Keratinocyte (primary cell): ENCODE measurements at regions not wholly inside any gene's neighbourhood (a gene's known extent, or its start where the extent isn't known, plus 50 kb on each side); places are given as distances from the start of the nearest gene placed in this dataset.

ENCODE experiments used
- DNase-seq: peaks from one replicate; pipeline ENCODE4 v3.0.0-alpha.2; 2011; ENCODE audit warnings: low read depth, missing footprints, low spot score
- FAIRE-seq: peaks from 2 replicates; lab custom pipeline; 2011; peaks lifted over from hg19 to GRCh38; lab: Jason Lieb, UNC
- H2AFZ ChIP-seq: 2 replicates; pipeline ENCODE4 v1.6.0; 2012; ENCODE audit warnings: low read length, control low read depth, inconsistent platforms; ENCODE audit not compliant: control insufficient read depth
- H3K27ac ChIP-seq: 2 replicates; pipeline ENCODE4 v1.5.1; 2011; ENCODE audit warnings: low read length; ENCODE audit not compliant: control insufficient read depth, insufficient read depth
- H3K27me3 ChIP-seq: 3 replicates; pipeline ENCODE4 v1.6.0; 2011; ENCODE audit warnings: low read length; ENCODE audit not compliant: control insufficient read depth, insufficient read depth; ENCODE audit errors: extremely low read depth
- H3K36me3 ChIP-seq, 2 experiments: 2 replicates in 1 of 2; 3 replicates in 1 of 2; pipeline ENCODE4 v1.5.1; 2011; ENCODE audit warnings: low read length in 2 of 2, mild to moderate bottlenecking in 1 of 2; ENCODE audit not compliant: control insufficient read depth in 2 of 2, insufficient read depth in 2 of 2; ENCODE audit errors: extremely low read depth in 1 of 2
- H3K4me1 ChIP-seq: 3 replicates; pipeline ENCODE4 v1.5.1; 2011; ENCODE audit warnings: low read length; ENCODE audit not compliant: control insufficient read depth, insufficient read depth; ENCODE audit errors: extremely low read depth
- H3K4me2 ChIP-seq: 3 replicates; pipeline ENCODE4 v1.6.0; 2011; ENCODE audit warnings: low read depth, low read length; ENCODE audit not compliant: control insufficient read depth, insufficient read depth; ENCODE audit errors: extremely low read depth
- H3K4me3 ChIP-seq, 3 experiments: fragments of 200-600 bp in 1 of 3; sonication (generic) in 1 of 3; 2 replicates in 2 of 3; 3 replicates in 1 of 3; pipeline ENCODE4 v1.5.1; 2011 to 2016; ENCODE audit warnings: low read length in 3 of 3, mild to moderate bottlenecking in 3 of 3, control low read depth in 2 of 3, inconsistent platforms in 1 of 3, low read depth in 1 of 3, mixed read lengths in 1 of 3, mixed run types in 1 of 3, moderate library complexity in 1 of 3; ENCODE audit not compliant: control insufficient read depth in 2 of 3, insufficient read depth in 2 of 3; ENCODE audit errors: extremely low read depth in 1 of 3
- H3K79me2 ChIP-seq: 2 replicates; pipeline ENCODE4 v1.6.0; 2012; ENCODE audit warnings: low read length; ENCODE audit not compliant: control insufficient read depth, insufficient read depth
- H3K9ac ChIP-seq: 3 replicates; pipeline ENCODE4 v1.6.0; 2011; ENCODE audit warnings: low read length; ENCODE audit not compliant: control insufficient read depth, insufficient read depth; ENCODE audit errors: extremely low read depth
- H3K9me1 ChIP-seq: 3 replicates; pipeline ENCODE4 v1.6.0; 2011; ENCODE audit warnings: low read length; ENCODE audit not compliant: control insufficient read depth, insufficient read depth; ENCODE audit errors: extremely low read depth
- H3K9me3 ChIP-seq: 2 replicates; pipeline ENCODE4 v1.5.1; 2012; ENCODE audit warnings: low read depth, low read length; ENCODE audit not compliant: control insufficient read depth
- H4K20me1 ChIP-seq: 3 replicates; pipeline ENCODE4 v1.6.0; 2011; ENCODE audit warnings: low read length; ENCODE audit not compliant: control insufficient read depth, insufficient read depth; ENCODE audit errors: extremely low read depth
- EZH2 ChIP-seq: IDR thresholded peaks from one replicate; pipeline ENCODE4 v1.6.1; 2012; ENCODE audit warnings: inconsistent platforms, mild to moderate bottlenecking, low read length, moderate library complexity
- dilution Hi-C: fragments of 300-500 bp; cut with MboI; formaldehyde crosslinking; loops from one replicate; pipeline ENCODE4 v1.7.0; 2020; ENCODE audit warnings: low sequenced_read_pairs; ENCODE audit not compliant: extremely low pct_ligation_motif_present
- TF ChIP-seq, protein P1 (sequence below), 3 experiments: IDR thresholded peaks in 1 of 3; conservative IDR thresholded peaks in 1 of 3; optimal IDR thresholded peaks in 1 of 3; 2 replicates in 2 of 3; 3 replicates in 1 of 3; pipeline versions ENCODE3 to v1.5.1; 2011; ENCODE audit warnings: low read length in 3 of 3, mild to moderate bottlenecking in 3 of 3, moderate library complexity in 2 of 3, control low read depth in 1 of 3, inconsistent platforms in 1 of 3; ENCODE audit not compliant: insufficient read depth in 2 of 3; ENCODE audit errors: extremely low read depth in 1 of 3

GRCh38 chr2:65488527-65488926 lies 56.1 kb upstream of the SPRED2 start:
- TF ChIP-seq, protein P1, sequence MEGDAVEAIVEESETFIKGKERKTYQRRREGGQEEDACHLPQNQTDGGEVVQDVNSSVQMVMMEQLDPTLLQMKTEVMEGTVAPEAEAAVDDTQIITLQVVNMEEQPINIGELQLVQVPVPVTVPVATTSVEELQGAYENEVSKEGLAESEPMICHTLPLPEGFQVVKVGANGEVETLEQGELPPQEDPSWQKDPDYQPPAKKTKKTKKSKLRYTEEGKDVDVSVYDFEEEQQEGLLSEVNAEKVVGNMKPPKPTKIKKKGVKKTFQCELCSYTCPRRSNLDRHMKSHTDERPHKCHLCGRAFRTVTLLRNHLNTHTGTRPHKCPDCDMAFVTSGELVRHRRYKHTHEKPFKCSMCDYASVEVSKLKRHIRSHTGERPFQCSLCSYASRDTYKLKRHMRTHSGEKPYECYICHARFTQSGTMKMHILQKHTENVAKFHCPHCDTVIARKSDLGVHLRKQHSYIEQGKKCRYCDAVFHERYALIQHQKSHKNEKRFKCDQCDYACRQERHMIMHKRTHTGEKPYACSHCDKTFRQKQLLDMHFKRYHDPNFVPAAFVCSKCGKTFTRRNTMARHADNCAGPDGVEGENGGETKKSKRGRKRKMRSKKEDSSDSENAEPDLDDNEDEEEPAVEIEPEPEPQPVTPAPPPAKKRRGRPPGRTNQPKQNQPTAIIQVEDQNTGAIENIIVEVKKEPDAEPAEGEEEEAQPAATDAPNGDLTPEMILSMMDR (optimal IDR thresholded peaks at IDR 0.05 in 1 of 3, IDR thresholded peaks at IDR 0.05 in 1 of 3, conservative IDR thresholded peaks at IDR 0.05 in 1 of 3; ENCODE audit: extremely low read depth in 1 of 3, insufficient read depth in 2 of 3, low read length in 3 of 3): no peak
- TF ChIP-seq EZH2: no peak
- no peak overlapping the region for H3K4me2 ChIP-seq
- no peaks in the 10 kb centered on the region for H3K27me3 ChIP-seq
- no peaks in the 10 kb centered on the region for H3K9me1 ChIP-seq
- DNase-seq (no peak), FAIRE-seq (no peak)
- no peak overlapping the region for H2AFZ ChIP-seq
- H3K4me3 ChIP-seq: no peak overlapping the region
- no peak overlapping the region for H3K27ac ChIP-seq
- H3K9me3 ChIP-seq: peaks cover 20% of the 10 kb centered on the region
- dilution Hi-C loops: no loop called here
- H3K79me2 ChIP-seq: no peaks in the 10 kb centered on the region
- H4K20me1 ChIP-seq: no peaks in the 10 kb centered on the region
- no peaks in the 10 kb centered on the region for H3K4me1 ChIP-seq
- H3K36me3 ChIP-seq: no peaks in the 10 kb centered on the region
- no peak overlapping the region for H3K9ac ChIP-seq

DNA sequence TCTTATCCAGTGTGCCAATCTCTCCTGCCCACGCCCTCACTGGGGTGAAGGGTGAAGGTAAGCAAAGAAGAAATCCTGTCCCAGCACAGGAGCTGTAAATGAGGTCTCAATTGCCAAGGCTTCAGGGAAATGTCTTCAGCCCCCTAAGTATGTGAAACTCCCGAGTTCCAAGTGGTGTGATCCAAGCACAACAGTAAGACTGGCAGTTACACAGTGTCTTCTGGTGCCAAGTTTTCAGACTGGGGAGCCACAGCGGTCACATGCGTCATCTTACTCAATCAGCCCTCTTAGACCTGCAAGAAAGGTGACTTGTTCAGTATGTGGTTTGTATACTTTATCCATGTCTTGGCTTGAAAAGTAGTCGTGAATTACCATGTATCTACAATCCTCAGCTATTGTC lies 55.0 kb upstream of the SPRED2 start:
- H3K4me2 ChIP-seq: no peak overlapping the region
- TF ChIP-seq, protein P1 (optimal IDR thresholded peaks at IDR 0.05 in 1 of 3, IDR thresholded peaks at IDR 0.05 in 1 of 3, conservative IDR thresholded peaks at IDR 0.05 in 1 of 3; ENCODE audit: extremely low read depth in 1 of 3, insufficient read depth in 2 of 3, low read length in 3 of 3): no peak
- TF ChIP-seq EZH2: no peak
- H2AFZ ChIP-seq: no peak overlapping the region
- H3K27ac ChIP-seq: no peak overlapping the region
- no peaks in the 10 kb centered on the region for H3K4me1 ChIP-seq
- H3K27me3 ChIP-seq: no peaks in the 10 kb centered on the region
- no peaks in the 10 kb centered on the region for H3K36me3 ChIP-seq
- no peak for DNase-seq
- dilution Hi-C loops: no loop called here
- H3K4me3 ChIP-seq: no peak overlapping the region
- H3K79me2 ChIP-seq: no peaks in the 10 kb centered on the region
- no peak overlapping the region for H3K9ac ChIP-seq
- no peaks in the 10 kb centered on the region for H4K20me1 ChIP-seq
- no peak for FAIRE-seq
- H3K9me1 ChIP-seq: no peaks in the 10 kb centered on the region
- peaks cover 20% of the 10 kb centered on the region for H3K9me3 ChIP-seq
